ENCODE measurements at regions not wholly inside any gene's neighbourhood (a gene's known extent, or its start where the extent isn't known, plus 50 kb on each side); places are given as distances from the start of the nearest gene placed in this dataset.
A peak's percentile ranks its signal among the peaks of the same experiment; 100 is the strongest.

DNA sequence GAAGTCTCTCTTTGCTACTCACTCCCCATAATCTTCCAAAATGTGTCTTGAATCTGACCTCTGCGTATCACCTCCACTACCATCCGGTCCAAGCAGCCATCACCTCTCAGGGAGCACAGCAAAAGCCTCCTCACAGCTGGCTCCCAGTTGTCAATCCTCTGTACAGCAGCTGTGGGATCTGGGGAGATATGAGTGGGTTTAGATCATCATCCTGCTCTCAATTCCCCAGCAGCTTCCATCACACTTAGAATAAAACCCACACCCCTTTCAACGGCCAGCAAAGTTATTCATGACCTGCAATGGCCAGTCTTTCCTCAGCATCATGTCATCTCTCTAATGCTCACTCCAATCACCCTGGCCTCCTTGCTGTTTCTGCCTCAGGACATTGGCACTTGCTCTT lies 261.6 kb downstream of the PAX3 start:
- Histone ChIP-seq H3K9me3 (no peaks in the 10 kb centered on the region), H3K27ac (no peak overlapping the region), H3K36me3 (no peaks in the 10 kb centered on the region), H3K4me3 (no peak overlapping the region), H3K27me3 (replicated peaks; ENCODE audit: insufficient read depth) (no peaks in the 10 kb centered on the region), H3K4me1 (replicated peaks) (no peaks in the 10 kb centered on the region)
- no peak for DNase-seq (ENCODE audit: low spot score)
- TF ChIP-seq, protein P1, sequence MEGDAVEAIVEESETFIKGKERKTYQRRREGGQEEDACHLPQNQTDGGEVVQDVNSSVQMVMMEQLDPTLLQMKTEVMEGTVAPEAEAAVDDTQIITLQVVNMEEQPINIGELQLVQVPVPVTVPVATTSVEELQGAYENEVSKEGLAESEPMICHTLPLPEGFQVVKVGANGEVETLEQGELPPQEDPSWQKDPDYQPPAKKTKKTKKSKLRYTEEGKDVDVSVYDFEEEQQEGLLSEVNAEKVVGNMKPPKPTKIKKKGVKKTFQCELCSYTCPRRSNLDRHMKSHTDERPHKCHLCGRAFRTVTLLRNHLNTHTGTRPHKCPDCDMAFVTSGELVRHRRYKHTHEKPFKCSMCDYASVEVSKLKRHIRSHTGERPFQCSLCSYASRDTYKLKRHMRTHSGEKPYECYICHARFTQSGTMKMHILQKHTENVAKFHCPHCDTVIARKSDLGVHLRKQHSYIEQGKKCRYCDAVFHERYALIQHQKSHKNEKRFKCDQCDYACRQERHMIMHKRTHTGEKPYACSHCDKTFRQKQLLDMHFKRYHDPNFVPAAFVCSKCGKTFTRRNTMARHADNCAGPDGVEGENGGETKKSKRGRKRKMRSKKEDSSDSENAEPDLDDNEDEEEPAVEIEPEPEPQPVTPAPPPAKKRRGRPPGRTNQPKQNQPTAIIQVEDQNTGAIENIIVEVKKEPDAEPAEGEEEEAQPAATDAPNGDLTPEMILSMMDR (IDR thresholded peaks at IDR 0.05), result no peak
- no peak for TF ChIP-seq POLR2AphosphoS5 (IDR thresholded peaks at IDR 0.05)
- no peak for TF ChIP-seq POLR2A (IDR thresholded peaks at IDR 0.05)
- intact Hi-C loops (cut with DNase I), result no loop called here
- 92% methylated on average over 3 of the region's 3 CpGs for whole genome bisulfite sequencing

GRCh38 chr2:222034058-222034457 lies 264.7 kb downstream of the PAX3 start:
- Histone ChIP-seq H3K4me1 (replicated peaks) (no peaks in the 10 kb centered on the region), H3K27me3 (replicated peaks; ENCODE audit: insufficient read depth) (no peaks in the 10 kb centered on the region), H3K9me3 (no peaks in the 10 kb centered on the region), H3K27ac (no peak overlapping the region), H3K4me3 (no peak overlapping the region), H3K36me3 (no peaks in the 10 kb centered on the region)
- intact Hi-C loops (cut with DNase I), result no loop called here
- TF ChIP-seq POLR2A (IDR thresholded peaks at IDR 0.05), result no peak
- TF ChIP-seq, protein P1 (IDR thresholded peaks at IDR 0.05), result no peak
- TF ChIP-seq POLR2AphosphoS5 (IDR thresholded peaks at IDR 0.05), result no peak
- 93% methylated on average over 3 of the region's 3 CpGs for WGBS
- no peak for DNase-seq (ENCODE audit: low spot score)

DNA sequence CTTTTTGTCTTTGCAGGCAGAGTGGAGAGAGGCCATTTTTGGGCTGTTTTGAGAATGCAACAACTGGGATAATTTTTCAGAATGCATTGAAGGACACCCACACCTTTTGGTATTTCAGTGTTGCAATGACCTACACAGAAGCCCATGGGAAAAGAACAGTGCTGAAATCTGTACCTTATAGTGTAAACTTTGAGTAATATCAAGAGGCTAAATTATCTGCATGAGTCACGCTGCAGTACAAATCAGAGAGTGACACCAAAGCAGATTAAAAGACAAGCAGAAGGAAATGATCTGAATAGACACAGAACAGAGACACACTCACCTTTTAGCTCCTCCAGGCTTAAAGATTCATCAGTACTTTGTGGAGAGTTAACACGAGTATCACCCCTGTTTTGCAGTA lies 265.3 kb downstream of the PAX3 start:
- TF ChIP-seq, protein P1 (IDR thresholded peaks at IDR 0.05), result no peak
- TF ChIP-seq POLR2A (IDR thresholded peaks at IDR 0.05), result no peak
- TF ChIP-seq POLR2AphosphoS5 (IDR thresholded peaks at IDR 0.05), result no peak
- DNase-seq (ENCODE audit: low spot score), result no peak
- no peak overlapping the region for H3K4me3 ChIP-seq
- intact Hi-C loops (cut with DNase I), result no loop called here
- no peaks in the 10 kb centered on the region for H3K36me3 ChIP-seq
- 87% methylated on average over 2 of the region's 2 CpGs for WGBS
- H3K9me3 ChIP-seq, result no peaks in the 10 kb centered on the region
- no peaks in the 10 kb centered on the region for H3K27me3 ChIP-seq (replicated peaks; ENCODE audit: insufficient read depth)
- no peaks in the 10 kb centered on the region for H3K4me1 ChIP-seq (replicated peaks)
- no peak overlapping the region for H3K27ac ChIP-seq

DNA sequence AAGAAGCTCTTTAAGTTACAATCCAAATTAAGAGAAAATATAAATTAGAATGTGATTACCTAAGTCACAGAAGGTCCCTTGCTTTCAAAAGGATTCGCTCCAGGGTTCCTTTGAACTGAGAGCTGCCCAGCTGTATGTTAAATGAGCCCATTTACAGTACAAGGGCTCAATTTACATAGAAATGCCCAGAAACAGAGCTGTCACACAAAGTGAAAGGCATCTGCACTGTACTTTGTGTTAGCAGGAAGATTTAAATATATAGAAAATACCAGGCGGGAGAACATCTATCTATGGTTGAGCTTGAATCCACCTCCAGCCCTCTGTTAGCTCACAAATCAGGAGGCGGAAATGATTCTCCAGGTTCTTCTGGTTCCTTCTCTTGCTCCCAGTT lies 272.9 kb downstream of the PAX3 start:
- H3K36me3 ChIP-seq, result no peaks in the 10 kb centered on the region
- no peaks in the 10 kb centered on the region for H3K27me3 ChIP-seq (replicated peaks; ENCODE audit: insufficient read depth)
- H3K4me3 ChIP-seq, result no peak overlapping the region
- 80% methylated on average over 3 of the region's 3 CpGs for WGBS
- H3K4me1 ChIP-seq (replicated peaks), result no peaks in the 10 kb centered on the region
- H3K9me3 ChIP-seq, result no peaks in the 10 kb centered on the region
- intact Hi-C loops (cut with DNase I), result no loop called here
- no peak overlapping the region for H3K27ac ChIP-seq
- no peak for DNase-seq (ENCODE audit: low spot score)
- TF ChIP-seq, protein P1 (IDR thresholded peaks at IDR 0.05), result no peak
- TF ChIP-seq POLR2A (IDR thresholded peaks at IDR 0.05), result no peak
- no peak for TF ChIP-seq POLR2AphosphoS5 (IDR thresholded peaks at IDR 0.05)

GRCh38 chr2:222024932-222025880 lies 273.6 kb downstream of the PAX3 start:
- DNase-seq (ENCODE audit: low spot score), result no peak
- intact Hi-C loops (cut with DNase I), result no loop called here
- TF ChIP-seq POLR2AphosphoS5 (IDR thresholded peaks at IDR 0.05) (no peak), POLR2A (IDR thresholded peaks at IDR 0.05) (no peak)
- TF ChIP-seq, protein P1 (IDR thresholded peaks at IDR 0.05), result peak in 2 of 4 experiments; percentile 42 to 48
- Histone ChIP-seq H3K27me3 (replicated peaks; ENCODE audit: insufficient read depth) (no peaks in the 10 kb centered on the region), H3K9me3 (no peaks in the 10 kb centered on the region), H3K4me3 (no peak overlapping the region), H3K4me1 (replicated peaks) (no peaks in the 10 kb centered on the region), H3K27ac (no peak overlapping the region), H3K36me3 (no peaks in the 10 kb centered on the region)
- WGBS, result 43% methylated on average over 8 of the region's 8 CpGs
